ENCODE measurements at regions not wholly inside any gene's neighbourhood (a gene's known extent, or its start where the extent isn't known, plus 50 kb on each side); places are given as distances from the start of the nearest gene placed in this dataset.

GRCh38 chr12:27382924-27383323, 50.3 kb downstream of the BMAL2 start:
- TF ChIP-seq CTCF (IDR thresholded peaks at IDR 0.05; ENCODE audit: insufficient read depth, missing control alignments), result no peak
- FAIRE-seq, result no peak
- no peak for DNase-seq (ENCODE audit: insufficient read length, low spot score)

- peak; percentile 82 for TF ChIP-seq CTCF (IDR thresholded peaks at IDR 0.05; ENCODE audit: insufficient read depth, missing control alignments)
- peak; percentile 29 for DNase-seq (ENCODE audit: insufficient read length, low spot score)
- FAIRE-seq, result no peak
Measured at GRCh38 chr12:27383429-27384260, 51.0 kb downstream of the BMAL2 start.

GRCh38 chr12:27384261-27384590, 51.6 kb downstream of the BMAL2 start:
- TF ChIP-seq CTCF (IDR thresholded peaks at IDR 0.05; ENCODE audit: insufficient read depth, missing control alignments), result no peak
- FAIRE-seq, result no peak
- no peak for DNase-seq (ENCODE audit: insufficient read length, low spot score)

- no peak for DNase-seq (ENCODE audit: insufficient read length, low spot score)
- no peak for TF ChIP-seq CTCF (IDR thresholded peaks at IDR 0.05; ENCODE audit: insufficient read depth, missing control alignments)
- FAIRE-seq, result no peak
Measured at GRCh38 chr12:27385766-27386564, 53.3 kb downstream of the BMAL2 start.

GRCh38 chr12:27387473-27387872, 54.8 kb downstream of the BMAL2 start:
- DNase-seq (ENCODE audit: insufficient read length, low spot score) (no peak), FAIRE-seq (no peak)
- no peak for TF ChIP-seq CTCF (IDR thresholded peaks at IDR 0.05; ENCODE audit: insufficient read depth, missing control alignments)

GRCh38 chr12:27388650-27389049, 56.0 kb downstream of the BMAL2 start:
- TF ChIP-seq CTCF (IDR thresholded peaks at IDR 0.05; ENCODE audit: insufficient read depth, missing control alignments), result no peak
- FAIRE-seq, result no peak

GRCh38 chr12:27394676-27395075, 51.9 kb upstream of the SMCO2 start:
- DNase-seq (ENCODE audit: insufficient read length, low spot score), result no peak
- no peak for FAIRE-seq
- TF ChIP-seq CTCF (IDR thresholded peaks at IDR 0.05; ENCODE audit: insufficient read depth, missing control alignments), result no peak

More at GRCh38 chr12:27388650-27389049, 56.0 kb downstream of the BMAL2 start:
- no peak for DNase-seq (ENCODE audit: insufficient read length, low spot score)
